Stimulated activated CD4-positive, alpha-beta T cell treated with anti-CD3 and anti-CD28 coated beads, Interleukin-4, amount 100 ng/mL, for 48 hours (primary cell): ENCODE measurements at regions not wholly inside any gene's neighbourhood (a gene's known extent, or its start where the extent isn't known, plus 50 kb on each side); places are given as distances from the start of the nearest gene placed in this dataset.

Source experiments
- DNase-seq, 2 donors: peaks; one replicate each; pipeline ENCODE4 v3.0.0-alpha.2; 2020; ENCODE audit warnings: low read depth in 2 of 2

- no peak for DNase-seq
These were observed 103.1 kb upstream of the ID4 start for GRCh38 chr6:19734061-19734460.

- DNase-seq = no peak
These were observed 102.7 kb upstream of the ID4 start for GRCh38 chr6:19734519-19734918.

- no peak for DNase-seq
These were observed 101.1 kb upstream of the ID4 start for GRCh38 chr6:19736066-19736465.

- no peak for DNase-seq
These were observed 99.2 kb upstream of the ID4 start for GRCh38 chr6:19738010-19738409.

GRCh38 chr6:19749722-19750121 is 87.4 kb upstream of the ID4 start:
- no peak for DNase-seq

GRCh38 chr6:19752746-19753145 is 84.4 kb upstream of the ID4 start:
- no peak for DNase-seq

- no peak for DNase-seq
These were observed 83.3 kb upstream of the ID4 start for GRCh38 chr6:19753826-19754225.

GRCh38 chr6:19754686-19755085 is 82.5 kb upstream of the ID4 start:
- DNase-seq = no peak

GRCh38 chr6:19755181-19755580 is 82.0 kb upstream of the ID4 start:
- DNase-seq = no peak

GRCh38 chr6:19757036-19757435 is 80.1 kb upstream of the ID4 start:
- DNase-seq = no peak

GRCh38 chr6:19759117-19759880 is 77.9 kb upstream of the ID4 start:
- no peak for DNase-seq

GRCh38 chr6:19761121-19761520 is 76.0 kb upstream of the ID4 start:
- DNase-seq = no peak

- no peak for DNase-seq
These were observed 65.3 kb upstream of the ID4 start for GRCh38 chr6:19771753-19772336.

- DNase-seq = no peak
These were observed 64.3 kb upstream of the ID4 start for GRCh38 chr6:19772891-19773290.

- DNase-seq = no peak
These were observed 55.9 kb upstream of the ID4 start for GRCh38 chr6:19781269-19781668.

- DNase-seq = no peak
These were observed 54.6 kb upstream of the ID4 start for GRCh38 chr6:19782588-19782987.
